Activated naive CD8-positive, alpha-beta T cell treated with anti-CD3 and anti-CD28 coated beads, Interleukin-2, amount 10 ng/mL, durations not matched to agents 7 days and 5 days (primary cell): ENCODE measurements at regions not wholly inside any gene's neighbourhood (a gene's known extent, or its start where the extent isn't known, plus 50 kb on each side); places are given as distances from the start of the nearest gene placed in this dataset.
"Not testable (repeated sequence)": the region's sequence is repeated elsewhere in the genome, so short reads cannot be mapped to it uniquely, and the experiment has no call there.

Experiments used
- ATAC-seq: fragments of 150-1000 bp; cut with Tn5 transposase; one replicate; pipeline ENCODE4 v1.10.0; 2021; ENCODE audit warnings: low read depth, moderate library complexity
- POLR2A ChIA-PET: fragments of 350-600 bp; sonication (Branson Sonifier 250); formaldehyde crosslinking; loops from one replicate; lab custom pipeline; 2021; ENCODE audit warnings: antibody characterized with exemption; lab: Charles Lee
- DNase-seq: peaks from one replicate; pipeline ENCODE4 v3.0.0; 2021
- H3K27ac Mint-ChIP-seq: one replicate; pipeline ENCODE4 v1.8.0; 2022; ENCODE audit warnings: mild to moderate bottlenecking, mixed read lengths
- H3K27me3 Mint-ChIP-seq: one replicate; pipeline ENCODE4 v1.8.0; 2022; ENCODE audit warnings: mild to moderate bottlenecking, moderate library complexity, mixed read lengths
- H3K36me3 Mint-ChIP-seq: one replicate; pipeline ENCODE4 v1.8.0; 2021; ENCODE audit warnings: mild to moderate bottlenecking, mixed read lengths
- H3K4me1 Mint-ChIP-seq: one replicate; pipeline ENCODE4 v1.8.0; 2021; ENCODE audit warnings: mixed read lengths
- H3K4me3 Mint-ChIP-seq: one replicate; pipeline ENCODE4 v1.8.0; 2022; ENCODE audit warnings: mild to moderate bottlenecking, moderate library complexity, mixed read lengths
- H3K9me3 Mint-ChIP-seq: one replicate; pipeline ENCODE4 v1.8.0; 2021; ENCODE audit warnings: mixed read lengths

GRCh38 chr12:131632652-131633023 lies 78.3 kb upstream of the SFSWAP start:
- ATAC-seq, POLR2A ChIA-PET, H3K4me3 Mint-ChIP-seq, H3K27ac Mint-ChIP-seq, H3K27me3 Mint-ChIP-seq, H3K36me3 Mint-ChIP-seq, H3K9me3 Mint-ChIP-seq, DNase-seq, H3K4me1 Mint-ChIP-seq: not testable (repeated sequence)

GRCh38 chr12:131633610-131634009 lies 77.3 kb upstream of the SFSWAP start:
- H3K27me3 Mint-ChIP-seq, DNase-seq, H3K4me1 Mint-ChIP-seq, H3K4me3 Mint-ChIP-seq, H3K36me3 Mint-ChIP-seq, ATAC-seq, H3K27ac Mint-ChIP-seq, POLR2A ChIA-PET, H3K9me3 Mint-ChIP-seq: not testable (repeated sequence)

- Mint-ChIP-seq H3K4me1 (peaks cover 2% of the 10 kb centered on the region), H3K27me3 (peaks cover 5% of the 10 kb centered on the region), H3K9me3 (peaks cover 5% of the 10 kb centered on the region), H3K4me3 (no peak overlapping the region), H3K36me3 (no peaks in the 10 kb centered on the region), H3K27ac (no peak overlapping the region)
- POLR2A ChIA-PET = no interaction called here
- ATAC-seq = no peak
- no peak for DNase-seq
Measured at GRCh38 chr12:131634037-131634436, 76.9 kb upstream of the SFSWAP start.

GRCh38 chr12:131635012-131635411 lies 75.9 kb upstream of the SFSWAP start:
- DNase-seq, H3K27ac Mint-ChIP-seq, ATAC-seq, H3K36me3 Mint-ChIP-seq, H3K27me3 Mint-ChIP-seq, POLR2A ChIA-PET, H3K4me3 Mint-ChIP-seq, H3K4me1 Mint-ChIP-seq, H3K9me3 Mint-ChIP-seq: not testable (repeated sequence)

- H3K27ac Mint-ChIP-seq = no peak overlapping the region
- H3K27me3 Mint-ChIP-seq = peaks cover 5% of the 10 kb centered on the region
- DNase-seq = no peak
- no peaks in the 10 kb centered on the region for H3K9me3 Mint-ChIP-seq
- no peak overlapping the region for H3K4me3 Mint-ChIP-seq
- ATAC-seq = no peak
- H3K4me1 Mint-ChIP-seq = no peaks in the 10 kb centered on the region
- POLR2A ChIA-PET = no interaction called here
- no peaks in the 10 kb centered on the region for H3K36me3 Mint-ChIP-seq
Measured at GRCh38 chr12:131635491-131636122, 75.3 kb upstream of the SFSWAP start.

GRCh38 chr12:131636266-131636665 lies 74.6 kb upstream of the SFSWAP start:
- H3K4me1 Mint-ChIP-seq = no peaks in the 10 kb centered on the region
- POLR2A ChIA-PET = no interaction called here
- no peaks in the 10 kb centered on the region for H3K9me3 Mint-ChIP-seq
- no peaks in the 10 kb centered on the region for H3K36me3 Mint-ChIP-seq
- DNase-seq (no peak), ATAC-seq (no peak)
- no peak overlapping the region for H3K4me3 Mint-ChIP-seq
- no peak overlapping the region for H3K27ac Mint-ChIP-seq
- peaks cover 2% of the 10 kb centered on the region for H3K27me3 Mint-ChIP-seq

GRCh38 chr12:131636940-131637750 lies 73.7 kb upstream of the SFSWAP start:
- Mint-ChIP-seq H3K4me3 (no peak overlapping the region), H3K27me3 (no peaks in the 10 kb centered on the region), H3K4me1 (no peaks in the 10 kb centered on the region), H3K36me3 (no peaks in the 10 kb centered on the region), H3K27ac (no peak overlapping the region), H3K9me3 (no peaks in the 10 kb centered on the region)
- POLR2A ChIA-PET = no interaction called here
- no peak for ATAC-seq
- no peak for DNase-seq

GRCh38 chr12:131637986-131638385 lies 72.9 kb upstream of the SFSWAP start:
- no peak for DNase-seq
- POLR2A ChIA-PET = no interaction called here
- Mint-ChIP-seq H3K4me3 (no peak overlapping the region), H3K36me3 (no peaks in the 10 kb centered on the region), H3K9me3 (no peaks in the 10 kb centered on the region), H3K27me3 (no peaks in the 10 kb centered on the region), H3K4me1 (no peaks in the 10 kb centered on the region), H3K27ac (no peak overlapping the region)
- no peak for ATAC-seq

- no peaks in the 10 kb centered on the region for H3K36me3 Mint-ChIP-seq
- H3K4me3 Mint-ChIP-seq = no peak overlapping the region
- no peaks in the 10 kb centered on the region for H3K9me3 Mint-ChIP-seq
- H3K27me3 Mint-ChIP-seq = no peaks in the 10 kb centered on the region
- DNase-seq (no peak), ATAC-seq (no peak)
- H3K4me1 Mint-ChIP-seq = no peaks in the 10 kb centered on the region
- POLR2A ChIA-PET = no interaction called here
- no peak overlapping the region for H3K27ac Mint-ChIP-seq
Measured at GRCh38 chr12:131639270-131639940, 71.5 kb upstream of the SFSWAP start.

- Mint-ChIP-seq H3K9me3 (no peaks in the 10 kb centered on the region), H3K27me3 (no peaks in the 10 kb centered on the region), H3K4me3 (no peak overlapping the region), H3K4me1 (no peaks in the 10 kb centered on the region), H3K27ac (no peak overlapping the region), H3K36me3 (no peaks in the 10 kb centered on the region)
- ATAC-seq = no peak
- no peak for DNase-seq
- POLR2A ChIA-PET = no interaction called here
Measured at GRCh38 chr12:131640525-131640924, 70.4 kb upstream of the SFSWAP start.

GRCh38 chr12:131641315-131641714 lies 69.6 kb upstream of the SFSWAP start:
- DNase-seq (no peak), ATAC-seq (no peak)
- no peak overlapping the region for H3K27ac Mint-ChIP-seq
- H3K9me3 Mint-ChIP-seq = no peaks in the 10 kb centered on the region
- no peaks in the 10 kb centered on the region for H3K27me3 Mint-ChIP-seq
- POLR2A ChIA-PET = no interaction called here
- H3K4me1 Mint-ChIP-seq = no peaks in the 10 kb centered on the region
- H3K36me3 Mint-ChIP-seq = no peaks in the 10 kb centered on the region
- H3K4me3 Mint-ChIP-seq = no peak overlapping the region

- ATAC-seq (no peak), DNase-seq (no peak)
- Mint-ChIP-seq H3K27ac (no peak overlapping the region), H3K4me1 (no peaks in the 10 kb centered on the region), H3K4me3 (no peak overlapping the region), H3K36me3 (no peaks in the 10 kb centered on the region), H3K27me3 (no peaks in the 10 kb centered on the region), H3K9me3 (no peaks in the 10 kb centered on the region)
- POLR2A ChIA-PET = no interaction called here
Measured at GRCh38 chr12:131642101-131642540, 68.8 kb upstream of the SFSWAP start.

GRCh38 chr12:131642771-131643170 lies 68.1 kb upstream of the SFSWAP start:
- DNase-seq (no peak), ATAC-seq (no peak)
- POLR2A ChIA-PET = no interaction called here

More at GRCh38 chr12:131642771-131643170, 68.1 kb upstream of the SFSWAP start:
- Mint-ChIP-seq H3K36me3 (no peaks in the 10 kb centered on the region), H3K27ac (no peak overlapping the region), H3K27me3 (peaks cover 2% of the 10 kb centered on the region), H3K4me3 (no peak overlapping the region), H3K4me1 (no peaks in the 10 kb centered on the region), H3K9me3 (no peaks in the 10 kb centered on the region)
